Adipocyte (in vitro differentiated cells): ENCODE measurements at regions not wholly inside any gene's neighbourhood (a gene's known extent, or its start where the extent isn't known, plus 50 kb on each side); places are given as distances from the start of the nearest gene placed in this dataset.
A peak's percentile ranks its signal among the peaks of the same experiment; 100 is the strongest.

ENCODE experiments used
- DNase-seq: peaks from one replicate; pipeline ENCODE4 v3.0.0-alpha.2; 2015; ENCODE audit warnings: low read depth
- H3K27me3 ChIP-seq: replicated peaks from 2 replicates; pipeline ENCODE4 v1.7.0; 2013; ENCODE audit warnings: mild to moderate bottlenecking, low read length, moderate library complexity; ENCODE audit not compliant: control insufficient read depth, insufficient read depth
- H3K36me3 ChIP-seq: 2 replicates; pipeline ENCODE4 v1.7.0; 2013; ENCODE audit warnings: low read length, mild to moderate bottlenecking, moderate library complexity; ENCODE audit not compliant: control insufficient read depth, insufficient read depth, severe bottlenecking
- H3K4me1 ChIP-seq: 2 replicates; pipeline ENCODE4 v1.7.0; 2013; ENCODE audit warnings: mild to moderate bottlenecking, low read length, moderate library complexity; ENCODE audit not compliant: control insufficient read depth, insufficient read depth
- H3K4me3 ChIP-seq: 2 replicates; pipeline ENCODE4 v1.7.0; 2013; ENCODE audit warnings: mild to moderate bottlenecking, low read length, moderate library complexity
- H3K9ac ChIP-seq: 2 replicates; pipeline ENCODE4 v1.7.0; 2013; ENCODE audit warnings: mild to moderate bottlenecking, low read length, moderate library complexity
- H3K9me3 ChIP-seq: 2 replicates; pipeline ENCODE4 v1.7.0; 2013; ENCODE audit warnings: mild to moderate bottlenecking, low read length, moderate library complexity; ENCODE audit not compliant: control insufficient read depth

DNA sequence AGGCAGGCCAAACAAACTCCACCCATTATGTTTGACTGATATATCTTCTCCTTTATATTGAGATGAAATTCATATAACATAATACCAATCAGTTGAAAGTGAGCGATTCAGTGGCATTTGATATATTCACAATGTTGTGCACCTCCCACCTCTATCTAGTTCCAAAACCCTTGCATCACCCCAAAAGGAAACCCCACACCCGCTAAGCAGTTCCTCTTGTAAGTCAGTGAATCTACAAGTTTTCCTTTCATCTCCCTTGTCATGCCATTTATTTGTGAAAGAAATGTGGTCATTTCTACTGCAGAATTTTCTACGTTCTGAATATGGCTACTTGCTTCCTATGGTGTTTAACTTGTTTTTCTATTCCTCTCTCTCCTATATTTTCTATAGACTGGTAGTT, 99.4 kb upstream of the PTPN3 start:
- H3K4me1 ChIP-seq = no peaks in the 10 kb centered on the region
- no peak overlapping the region for H3K9ac ChIP-seq
- DNase-seq = no peak
- H3K4me3 ChIP-seq = no peak overlapping the region
- peaks cover 3% of the 10 kb centered on the region for H3K9me3 ChIP-seq
- H3K27me3 ChIP-seq = peaks cover 29% of the 10 kb centered on the region
- no peaks in the 10 kb centered on the region for H3K36me3 ChIP-seq

DNA sequence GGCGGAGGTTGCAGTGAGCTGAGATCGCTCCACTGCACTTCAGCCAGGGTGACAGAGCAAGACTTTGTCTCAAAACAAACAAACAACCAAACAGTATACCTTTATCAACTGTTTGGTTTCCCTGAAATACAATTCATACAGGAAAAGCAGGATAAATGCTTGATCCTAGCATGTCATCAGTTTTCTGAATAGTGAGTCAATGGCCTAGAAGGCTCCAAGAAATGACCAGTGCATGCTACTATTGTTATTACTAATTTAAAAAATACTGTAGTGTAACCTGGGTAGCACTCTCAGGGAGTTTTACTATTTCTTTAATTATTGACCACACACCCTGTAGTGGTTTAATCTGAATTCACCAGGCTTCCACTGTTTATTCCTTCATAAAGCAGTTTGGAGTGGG, 101.0 kb upstream of the PTPN3 start:
- Histone ChIP-seq H3K4me3 (no peak overlapping the region), H3K36me3 (no peaks in the 10 kb centered on the region), H3K4me1 (no peaks in the 10 kb centered on the region), H3K27me3 (peaks cover 28% of the 10 kb centered on the region), H3K9me3 (peaks cover 3% of the 10 kb centered on the region), H3K9ac (no peak overlapping the region)
- DNase-seq = no peak

DNA sequence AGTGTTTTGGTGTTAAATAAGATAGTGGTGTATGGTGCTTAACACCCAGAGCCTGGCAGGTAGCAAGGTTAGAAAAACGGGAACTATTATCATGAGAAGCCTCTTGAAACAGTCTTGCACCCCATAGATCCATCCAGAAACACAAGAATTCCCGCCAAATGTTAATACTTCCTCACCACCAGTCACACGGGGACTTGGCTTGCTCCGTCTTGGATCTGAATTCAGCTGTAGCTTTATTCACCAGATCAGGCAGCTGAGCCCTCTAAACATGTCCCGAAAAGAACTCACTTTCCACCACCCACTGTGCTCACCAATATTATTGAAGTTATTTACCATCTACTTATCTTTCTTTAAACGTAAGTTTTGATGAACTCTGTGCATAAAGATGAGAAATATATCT, 101.6 kb upstream of the PTPN3 start:
- no peak overlapping the region for H3K4me3 ChIP-seq
- H3K9me3 ChIP-seq = peaks cover 3% of the 10 kb centered on the region
- no peaks in the 10 kb centered on the region for H3K36me3 ChIP-seq
- DNase-seq = no peak
- no peak overlapping the region for H3K9ac ChIP-seq
- no peaks in the 10 kb centered on the region for H3K4me1 ChIP-seq
- peaks cover 26% of the 10 kb centered on the region for H3K27me3 ChIP-seq

DNA sequence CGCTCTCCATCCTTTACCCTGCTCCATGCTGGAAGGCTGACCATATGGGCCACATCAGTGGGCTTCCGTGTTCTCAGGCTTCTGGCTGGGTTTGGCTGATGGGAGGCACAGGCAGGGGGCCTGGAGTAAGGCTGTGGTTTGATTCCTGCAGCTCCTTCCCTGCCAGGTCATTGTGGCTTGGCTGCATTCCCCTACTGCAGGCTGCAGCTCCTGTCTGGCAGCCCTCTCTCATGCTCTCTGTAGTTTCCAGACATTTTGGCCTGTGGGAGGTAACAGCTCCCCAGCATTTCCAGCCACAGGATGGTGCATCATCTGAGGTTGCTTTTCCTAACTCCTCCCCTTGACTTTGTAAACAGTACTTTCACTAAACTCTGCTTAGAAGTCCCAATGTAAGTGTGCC, 102.0 kb upstream of the PTPN3 start:
- DNase-seq = peak; percentile 70
- no peaks in the 10 kb centered on the region for H3K36me3 ChIP-seq
- no peak overlapping the region for H3K4me3 ChIP-seq
- peaks cover 23% of the 10 kb centered on the region for H3K27me3 ChIP-seq
- peaks cover 3% of the 10 kb centered on the region for H3K9me3 ChIP-seq
- H3K4me1 ChIP-seq = no peaks in the 10 kb centered on the region
- no peak overlapping the region for H3K9ac ChIP-seq

DNA sequence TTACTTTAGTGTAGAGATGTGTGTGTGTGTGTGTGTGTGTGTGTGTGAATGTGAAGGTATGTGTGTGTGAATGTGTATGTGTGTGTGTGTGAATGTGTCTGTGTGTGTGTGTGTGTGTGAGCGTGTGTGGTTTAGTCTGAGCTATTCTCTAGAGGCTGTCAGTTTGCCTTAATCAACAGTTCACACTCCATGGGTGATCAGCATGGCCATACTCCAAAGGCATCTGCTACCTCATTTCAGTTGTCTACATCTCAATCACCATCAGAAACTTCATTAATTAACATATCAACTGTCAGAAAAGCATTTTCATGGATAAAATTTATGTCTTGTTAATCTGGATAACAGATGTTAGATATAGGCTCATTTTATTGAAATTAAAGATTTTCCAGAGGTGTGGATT, 103.1 kb upstream of the PTPN3 start:
- Histone ChIP-seq H3K9ac (no peak overlapping the region), H3K9me3 (peaks cover 3% of the 10 kb centered on the region), H3K4me1 (no peaks in the 10 kb centered on the region), H3K36me3 (no peaks in the 10 kb centered on the region), H3K27me3 (peaks cover 29% of the 10 kb centered on the region), H3K4me3 (no peak overlapping the region)
- DNase-seq = no peak

DNA sequence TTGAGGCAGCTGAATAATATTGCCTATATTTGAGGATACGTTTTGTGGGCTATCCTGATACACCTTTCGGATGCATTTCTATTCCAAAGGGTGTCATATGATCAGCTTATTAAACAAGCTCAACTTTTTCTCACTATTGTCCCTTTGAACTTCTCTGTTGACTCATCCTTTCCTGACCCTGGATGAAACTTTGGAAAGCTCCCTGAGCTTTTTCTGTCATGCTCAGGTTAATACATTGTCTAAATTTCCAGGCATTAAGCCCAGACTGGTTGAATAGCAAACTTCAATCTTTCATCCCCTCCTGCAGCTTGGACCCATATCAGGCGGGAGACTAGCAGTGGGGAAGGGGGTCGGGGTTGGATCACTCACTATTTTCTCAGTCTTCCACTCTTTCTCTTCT, 104.9 kb upstream of the PTPN3 start:
- Histone ChIP-seq H3K4me1 (no peaks in the 10 kb centered on the region), H3K9ac (no peak overlapping the region), H3K36me3 (no peaks in the 10 kb centered on the region), H3K27me3 (peaks cover 33% of the 10 kb centered on the region), H3K4me3 (no peak overlapping the region), H3K9me3 (peaks cover 3% of the 10 kb centered on the region)
- no peak for DNase-seq

DNA sequence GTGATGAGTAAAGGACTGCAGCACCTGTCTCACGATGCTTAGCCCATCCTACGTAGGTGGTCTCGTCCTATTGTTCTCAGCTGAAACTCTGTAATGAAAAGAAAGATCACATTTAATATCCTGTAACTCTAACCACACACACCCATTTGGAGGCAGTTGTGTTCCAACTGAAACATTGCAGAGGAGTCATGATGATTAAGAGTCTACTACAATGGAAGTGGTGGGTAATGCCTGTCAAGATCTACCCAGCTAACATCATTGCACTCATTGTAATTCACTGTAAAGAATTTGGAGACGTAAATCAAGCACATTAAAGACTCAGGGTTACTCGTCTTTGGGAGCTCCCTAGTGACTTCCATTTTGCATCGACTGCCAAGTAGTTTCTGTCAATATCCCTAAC, 106.0 kb upstream of the PTPN3 start:
- DNase-seq = no peak
- no peak overlapping the region for H3K4me3 ChIP-seq
- H3K36me3 ChIP-seq = no peaks in the 10 kb centered on the region
- peaks cover 3% of the 10 kb centered on the region for H3K9me3 ChIP-seq
- no peak overlapping the region for H3K9ac ChIP-seq
- peaks cover 36% of the 10 kb centered on the region for H3K27me3 ChIP-seq
- no peaks in the 10 kb centered on the region for H3K4me1 ChIP-seq

DNA sequence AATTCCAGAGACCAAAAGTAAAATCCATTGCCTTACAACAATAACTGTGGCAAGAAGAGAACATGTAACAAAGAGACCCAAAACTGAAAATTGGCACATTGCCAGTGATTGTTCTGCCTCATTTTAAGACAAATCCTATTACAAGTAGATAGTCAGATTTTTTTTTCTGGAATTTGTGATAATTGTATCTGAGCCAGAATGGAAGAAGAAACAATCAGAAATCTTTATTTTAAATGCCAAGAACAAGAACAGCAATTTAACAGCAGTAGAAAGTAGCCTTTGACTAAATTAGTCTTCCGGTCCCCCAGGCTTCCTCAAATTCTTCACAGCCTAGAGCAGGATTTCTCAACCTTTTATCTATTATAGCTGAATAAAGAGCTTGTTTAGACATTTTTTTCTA, 106.7 kb upstream of the PTPN3 start:
- Histone ChIP-seq H3K36me3 (no peaks in the 10 kb centered on the region), H3K4me3 (no peak overlapping the region), H3K9me3 (peaks cover 3% of the 10 kb centered on the region), H3K9ac (no peak overlapping the region), H3K27me3 (peaks cover 34% of the 10 kb centered on the region), H3K4me1 (no peaks in the 10 kb centered on the region)
- no peak for DNase-seq

DNA sequence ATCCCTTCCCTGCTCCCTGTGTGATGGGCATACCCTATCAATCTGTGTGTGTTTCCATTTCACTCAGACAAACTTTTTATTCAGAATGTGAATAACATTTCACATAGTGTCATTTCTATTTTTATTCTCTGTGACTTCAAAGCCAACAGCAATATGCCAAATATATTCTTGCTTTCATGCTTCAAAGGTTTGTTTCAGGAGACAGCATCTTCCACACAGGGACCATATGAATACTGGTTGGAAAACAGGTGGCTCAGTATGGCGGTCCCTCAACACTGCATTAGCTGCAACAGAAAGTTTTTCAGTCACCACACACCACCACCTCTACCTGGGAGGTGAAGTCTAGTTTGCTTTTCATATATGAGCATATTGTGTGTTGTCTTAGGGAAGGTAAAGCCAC, 111.0 kb upstream of the PTPN3 start:
- Histone ChIP-seq H3K9me3 (no peaks in the 10 kb centered on the region), H3K4me1 (no peaks in the 10 kb centered on the region), H3K27me3 (peaks cover 55% of the 10 kb centered on the region), H3K9ac (no peak overlapping the region), H3K36me3 (no peaks in the 10 kb centered on the region), H3K4me3 (no peak overlapping the region)
- DNase-seq = no peak

DNA sequence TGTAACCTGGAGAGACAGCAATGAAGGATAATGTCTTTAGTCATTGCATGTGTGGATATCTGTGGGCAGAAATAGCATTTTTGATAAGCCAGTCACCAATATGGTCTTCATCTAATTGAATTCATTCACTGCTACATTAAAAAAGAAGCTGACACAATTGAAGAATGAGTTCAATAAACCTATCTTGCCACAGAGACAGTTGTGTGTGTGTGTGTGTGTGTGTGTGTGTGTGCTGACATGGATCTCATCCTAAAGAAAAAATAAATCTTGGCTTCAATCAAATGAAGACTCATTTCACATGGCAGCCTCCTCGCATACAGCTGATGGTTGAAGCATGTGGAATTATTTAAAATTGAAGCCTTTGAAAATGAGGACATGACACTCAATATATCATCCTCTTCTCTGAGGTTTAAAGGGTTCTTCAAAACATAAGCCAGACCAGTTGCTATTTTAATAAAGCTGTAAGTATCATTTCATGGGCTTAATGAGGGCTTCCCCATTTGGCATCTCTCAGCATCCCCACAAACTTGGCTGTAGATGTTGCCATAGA, 118.5 kb upstream of the PTPN3 start:
- Histone ChIP-seq H3K9me3 (peaks cover 13% of the 10 kb centered on the region), H3K4me3 (no peak overlapping the region), H3K9ac (no peak overlapping the region), H3K36me3 (no peaks in the 10 kb centered on the region), H3K27me3 (peaks cover 41% of the 10 kb centered on the region), H3K4me1 (no peaks in the 10 kb centered on the region)
- no peak for DNase-seq

DNA sequence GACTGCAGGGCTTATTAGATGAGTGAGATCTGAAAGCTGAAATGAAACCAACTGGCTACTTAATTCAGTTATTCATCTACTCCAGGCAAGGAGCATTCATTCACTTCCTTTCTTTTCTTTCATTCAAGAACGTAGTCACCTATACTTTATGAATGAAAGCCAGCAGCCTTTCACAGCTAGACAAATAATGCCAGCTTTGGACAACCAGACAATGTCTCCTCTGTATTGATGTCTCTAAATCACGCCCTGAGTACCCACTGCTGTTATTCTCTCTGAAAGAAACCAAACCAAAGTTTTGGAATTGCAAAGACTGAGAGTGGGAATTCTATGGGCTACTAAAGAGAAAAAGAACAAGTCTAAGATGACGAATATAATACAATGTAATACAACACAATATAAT, 121.2 kb upstream of the PTPN3 start:
- no peak for DNase-seq
- Histone ChIP-seq H3K27me3 (peaks cover 20% of the 10 kb centered on the region), H3K36me3 (no peaks in the 10 kb centered on the region), H3K9me3 (peaks cover 13% of the 10 kb centered on the region), H3K4me3 (no peak overlapping the region), H3K4me1 (no peaks in the 10 kb centered on the region), H3K9ac (no peak overlapping the region)

DNA sequence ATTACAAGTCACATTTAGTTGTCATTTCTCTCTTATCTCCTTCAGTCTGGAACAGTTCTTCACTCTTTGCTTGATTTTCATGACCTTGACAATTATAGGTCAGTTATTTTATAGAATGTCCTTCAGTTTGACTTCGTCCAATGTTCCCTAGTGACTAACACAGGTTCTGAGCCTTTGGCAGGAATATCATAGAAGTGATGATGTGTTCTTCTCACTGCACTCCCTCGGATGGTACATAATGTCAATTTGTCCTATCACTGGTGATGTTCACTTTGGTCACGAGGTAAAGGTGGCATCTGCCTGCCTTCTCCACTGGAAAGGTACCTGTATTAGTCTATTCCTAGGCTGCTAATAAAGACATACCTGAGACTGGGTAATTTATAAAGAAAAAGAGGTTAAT, 126.0 kb upstream of the PTPN3 start:
- Histone ChIP-seq H3K9ac (no peak overlapping the region), H3K4me3 (no peak overlapping the region), H3K36me3 (no peaks in the 10 kb centered on the region), H3K4me1 (no peaks in the 10 kb centered on the region), H3K9me3 (no peaks in the 10 kb centered on the region), H3K27me3 (peaks cover 10% of the 10 kb centered on the region)
- DNase-seq = no peak
